ENCODE measurements at regions not wholly inside any gene's neighbourhood (a gene's known extent, or its start where the extent isn't known, plus 50 kb on each side); places are given as distances from the start of the nearest gene placed in this dataset.
"Not testable (repeated sequence)": the region's sequence is repeated elsewhere in the genome, so short reads cannot be mapped to it uniquely, and the experiment has no call there.

DNA sequence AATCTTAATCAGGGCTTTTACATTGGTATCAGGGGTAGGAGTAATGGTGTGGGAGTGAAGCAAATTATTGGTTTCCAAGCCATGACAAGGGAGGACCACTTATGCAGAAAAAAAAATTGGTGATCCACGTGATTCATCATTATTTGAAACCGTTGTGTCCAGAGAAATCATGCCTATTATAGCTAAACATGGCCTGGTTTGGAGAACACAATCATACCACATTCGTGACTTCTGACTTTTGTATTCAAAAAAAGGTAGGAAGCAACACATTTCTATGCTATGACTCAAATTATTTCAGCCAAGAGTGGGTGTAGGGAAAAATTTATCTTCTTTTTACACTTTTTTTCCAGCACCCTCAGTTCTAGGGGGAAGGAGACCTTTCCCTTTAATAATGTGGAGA is 924.3 kb upstream of the GBE1 start:
- H3K4me3 Mint-ChIP-seq = no peak overlapping the region
- no peaks in the 10 kb centered on the region for H3K27me3 Mint-ChIP-seq
- peaks cover 17% of the 10 kb centered on the region for H3K9me3 Mint-ChIP-seq
- no peak overlapping the region for H3K27ac Mint-ChIP-seq
- ATAC-seq (no peak), DNase-seq (no peak)
- H3K36me3 Mint-ChIP-seq (ENCODE audit: low read depth) = no peaks in the 10 kb centered on the region
- no peaks in the 10 kb centered on the region for H3K4me1 Mint-ChIP-seq

DNA sequence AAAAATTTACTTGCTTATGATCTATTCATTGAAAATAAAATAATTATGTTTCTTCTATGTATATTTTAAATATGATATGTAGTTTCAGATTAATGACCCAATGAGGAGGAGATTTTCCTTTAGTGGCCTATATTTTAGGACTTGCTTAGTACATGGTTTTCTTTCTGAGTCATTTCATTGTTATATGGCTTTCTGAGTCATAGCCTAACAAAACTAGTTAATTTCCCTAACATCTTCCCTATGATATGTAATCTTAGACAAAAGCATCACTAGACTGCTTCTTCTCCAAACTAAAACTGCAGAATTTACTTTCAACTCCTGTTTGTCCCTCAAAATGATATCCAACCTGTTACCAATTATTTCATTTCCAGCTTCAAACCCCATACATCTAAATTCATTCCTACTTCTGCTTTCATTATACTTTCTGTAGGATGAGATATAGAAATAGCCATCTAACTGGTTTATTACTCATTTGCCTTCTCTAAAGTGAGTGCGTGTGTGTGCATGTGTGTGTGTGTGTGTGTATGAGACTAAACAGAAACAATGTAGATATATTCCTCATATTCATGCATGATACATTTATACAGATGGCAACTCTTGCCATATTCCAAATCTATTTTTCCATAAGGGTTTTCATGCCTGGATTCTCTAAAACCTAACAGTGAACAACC is 915.0 kb upstream of the GBE1 start:
- ATAC-seq (no peak), DNase-seq (no peak)
- Mint-ChIP-seq H3K4me1 (no peaks in the 10 kb centered on the region), H3K36me3 (ENCODE audit: low read depth) (no peaks in the 10 kb centered on the region), H3K27me3 (no peaks in the 10 kb centered on the region), H3K9me3 (peaks cover 17% of the 10 kb centered on the region), H3K4me3 (no peak overlapping the region), H3K27ac (no peak overlapping the region)

DNA sequence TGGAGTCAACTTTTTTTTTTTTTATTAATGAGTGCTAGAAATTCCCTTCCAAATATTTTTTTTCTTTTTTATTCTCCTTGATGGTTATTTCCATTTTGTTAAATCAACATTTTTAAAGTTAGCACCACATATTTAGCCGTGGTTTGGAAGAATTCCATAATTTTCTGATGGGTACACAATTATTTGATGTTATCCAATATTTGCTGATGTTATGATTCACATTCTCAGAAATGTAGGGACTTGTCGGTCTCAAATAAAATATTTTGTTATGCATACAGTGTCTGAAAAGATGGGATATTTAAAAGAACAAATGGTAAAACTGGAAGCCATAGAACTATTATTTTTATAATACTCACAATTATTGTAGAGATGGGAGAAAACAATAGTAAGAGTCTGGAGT is 911.5 kb upstream of the GBE1 start:
- H3K4me1 Mint-ChIP-seq = no peaks in the 10 kb centered on the region
- ATAC-seq (no peak), DNase-seq (no peak)

DNA sequence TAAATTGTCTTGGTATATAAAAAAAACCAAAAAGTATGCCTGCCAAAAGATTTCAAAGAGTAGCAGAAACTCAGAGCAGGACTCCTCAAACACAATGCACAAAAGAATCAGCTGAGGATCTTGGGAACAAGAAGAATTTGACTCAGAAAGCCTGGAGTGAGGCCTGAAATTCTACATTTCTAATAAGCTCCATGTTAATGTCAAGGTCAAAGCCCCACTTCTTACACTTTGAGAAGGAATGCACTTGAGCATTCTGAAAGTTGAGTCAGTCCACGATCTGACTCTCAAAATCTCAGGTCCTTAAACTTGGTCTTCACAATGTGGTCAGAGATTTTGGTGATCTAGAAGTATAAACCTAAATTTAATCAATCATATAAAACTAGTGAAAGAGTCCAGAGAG is 910.0 kb upstream of the GBE1 start:
- H3K36me3 Mint-ChIP-seq (ENCODE audit: low read depth) = no peaks in the 10 kb centered on the region
- ATAC-seq (no peak), DNase-seq (no peak)
- peaks cover 24% of the 10 kb centered on the region for H3K9me3 Mint-ChIP-seq
- no peak overlapping the region for H3K4me3 Mint-ChIP-seq
- H3K4me1 Mint-ChIP-seq = no peaks in the 10 kb centered on the region
- no peak overlapping the region for H3K27ac Mint-ChIP-seq
- no peaks in the 10 kb centered on the region for H3K27me3 Mint-ChIP-seq

More for the DNA sequence above, 911.5 kb upstream of the GBE1 start:
- Mint-ChIP-seq H3K36me3 (ENCODE audit: low read depth) (no peaks in the 10 kb centered on the region), H3K27me3 (no peaks in the 10 kb centered on the region), H3K9me3 (peaks cover 21% of the 10 kb centered on the region), H3K4me3 (no peak overlapping the region), H3K27ac (no peak overlapping the region)

DNA sequence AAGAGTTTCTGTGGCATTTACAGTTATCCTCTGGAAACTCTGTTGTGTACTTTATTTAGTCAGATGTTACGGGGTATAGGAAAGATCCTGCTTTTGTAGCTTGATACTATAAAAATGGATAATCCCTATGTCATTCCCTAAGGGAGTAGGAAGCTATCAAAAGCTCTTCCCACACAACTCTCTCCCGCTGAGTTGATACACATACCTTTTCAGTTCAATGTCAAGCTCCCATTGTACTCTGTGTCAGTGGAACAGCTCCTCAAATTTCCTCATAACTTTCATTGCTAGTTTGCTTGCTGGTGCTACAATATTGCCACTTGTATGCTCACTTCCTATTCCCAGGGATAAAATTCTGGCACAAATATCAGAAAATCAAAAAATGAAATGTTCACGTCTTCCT is 893.3 kb upstream of the GBE1 start:
- H3K4me1 Mint-ChIP-seq = no peaks in the 10 kb centered on the region

GRCh38 chr3:82643948-82644347 is 882.5 kb upstream of the GBE1 start:
- Mint-ChIP-seq H3K36me3 (ENCODE audit: low read depth) (no peaks in the 10 kb centered on the region), H3K9me3 (no peaks in the 10 kb centered on the region), H3K27ac (no peak overlapping the region), H3K4me3 (no peak overlapping the region), H3K4me1 (no peaks in the 10 kb centered on the region), H3K27me3 (no peaks in the 10 kb centered on the region)
- ATAC-seq (no peak), DNase-seq (no peak)

More for the DNA sequence above, 893.3 kb upstream of the GBE1 start:
- Mint-ChIP-seq H3K36me3 (ENCODE audit: low read depth) (peaks cover 1% of the 10 kb centered on the region), H3K4me3 (no peak overlapping the region), H3K9me3 (peaks cover 4% of the 10 kb centered on the region), H3K27me3 (no peaks in the 10 kb centered on the region), H3K27ac (no peak overlapping the region)
- ATAC-seq (no peak), DNase-seq (no peak)

DNA sequence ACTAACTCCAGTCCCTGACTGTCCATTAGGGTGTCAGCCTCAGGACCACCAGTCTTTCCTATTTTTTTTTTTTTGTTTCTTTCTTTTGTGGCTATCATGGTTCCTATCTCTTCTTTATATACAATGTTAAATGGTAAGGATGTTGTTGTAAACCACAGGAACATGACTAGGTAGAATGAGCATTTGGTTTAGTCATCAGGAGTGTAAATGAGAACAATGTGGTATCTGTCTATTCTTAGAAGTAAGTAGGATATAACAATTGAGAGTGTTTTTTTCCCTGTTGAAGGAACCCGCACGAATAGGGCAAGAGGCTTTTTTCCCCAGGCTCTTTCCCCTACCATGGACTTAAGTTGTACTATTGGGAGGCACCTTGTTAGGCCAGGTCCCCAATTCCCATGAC is 880.3 kb upstream of the GBE1 start:
- DNase-seq (no peak), ATAC-seq (no peak)
- Mint-ChIP-seq H3K36me3 (ENCODE audit: low read depth) (no peaks in the 10 kb centered on the region), H3K27ac (no peak overlapping the region), H3K4me3 (no peak overlapping the region), H3K9me3 (no peaks in the 10 kb centered on the region), H3K27me3 (no peaks in the 10 kb centered on the region), H3K4me1 (no peaks in the 10 kb centered on the region)

DNA sequence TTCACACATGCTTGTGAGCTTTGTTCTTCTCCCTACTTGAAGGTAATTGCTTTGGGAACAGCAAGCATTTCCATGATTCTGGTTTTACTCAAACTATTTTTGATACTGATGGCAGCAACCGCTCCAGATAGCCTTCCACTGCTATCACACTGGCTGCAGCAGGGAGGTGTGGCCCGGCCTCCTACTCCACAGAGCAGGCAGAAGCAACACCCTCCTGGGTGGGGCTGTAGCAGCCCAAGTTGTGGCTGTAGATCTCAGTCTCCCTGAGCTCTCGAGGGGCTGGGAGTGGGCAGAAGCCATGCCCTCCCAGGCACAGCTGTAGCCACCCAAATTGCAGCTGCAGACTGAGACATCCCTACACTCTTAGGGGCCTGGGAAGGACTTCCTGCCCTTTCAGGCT is 878.8 kb upstream of the GBE1 start:
- Mint-ChIP-seq H3K27me3 (no peaks in the 10 kb centered on the region), H3K27ac (no peak overlapping the region), H3K9me3 (no peaks in the 10 kb centered on the region), H3K4me3 (no peak overlapping the region), H3K36me3 (ENCODE audit: low read depth) (no peaks in the 10 kb centered on the region), H3K4me1 (no peaks in the 10 kb centered on the region)
- DNase-seq (no peak), ATAC-seq (no peak)

- Mint-ChIP-seq H3K9me3 (no peaks in the 10 kb centered on the region), H3K27me3 (no peaks in the 10 kb centered on the region), H3K27ac (no peak overlapping the region), H3K4me3 (no peak overlapping the region), H3K36me3 (ENCODE audit: low read depth) (no peaks in the 10 kb centered on the region), H3K4me1 (no peaks in the 10 kb centered on the region)
- DNase-seq = no peak
- ATAC-seq = no peak
Observed at GRCh38 chr3:82637574-82637973, 876.1 kb upstream of the GBE1 start.

- no peaks in the 10 kb centered on the region for H3K27me3 Mint-ChIP-seq
- no peaks in the 10 kb centered on the region for H3K36me3 Mint-ChIP-seq (ENCODE audit: low read depth)
- ATAC-seq = no peak
- DNase-seq = no peak
- no peak overlapping the region for H3K27ac Mint-ChIP-seq
- H3K9me3 Mint-ChIP-seq = no peaks in the 10 kb centered on the region
- no peak overlapping the region for H3K4me3 Mint-ChIP-seq
- no peaks in the 10 kb centered on the region for H3K4me1 Mint-ChIP-seq
Observed at GRCh38 chr3:82636177-82636576, 874.7 kb upstream of the GBE1 start.

- no peaks in the 10 kb centered on the region for H3K27me3 Mint-ChIP-seq
- no peaks in the 10 kb centered on the region for H3K36me3 Mint-ChIP-seq (ENCODE audit: low read depth)
- ATAC-seq = no peak
Observed at GRCh38 chr3:82633319-82633718, 871.9 kb upstream of the GBE1 start.

GRCh38 chr3:82629937-82630336 is 868.5 kb upstream of the GBE1 start:
- ATAC-seq = no peak
- no peaks in the 10 kb centered on the region for H3K36me3 Mint-ChIP-seq (ENCODE audit: low read depth)
- no peak overlapping the region for H3K27ac Mint-ChIP-seq
- DNase-seq = no peak
- H3K4me1 Mint-ChIP-seq = no peaks in the 10 kb centered on the region
- H3K9me3 Mint-ChIP-seq = peaks cover 13% of the 10 kb centered on the region
- H3K4me3 Mint-ChIP-seq = no peak overlapping the region
- H3K27me3 Mint-ChIP-seq = no peaks in the 10 kb centered on the region

More at GRCh38 chr3:82633319-82633718, 871.9 kb upstream of the GBE1 start:
- no peak overlapping the region for H3K27ac Mint-ChIP-seq
- H3K9me3 Mint-ChIP-seq = peaks cover 3% of the 10 kb centered on the region
- no peak for DNase-seq
- no peaks in the 10 kb centered on the region for H3K4me1 Mint-ChIP-seq
- H3K4me3 Mint-ChIP-seq = no peak overlapping the region

GRCh38 chr3:82628385-82629014 is 867.1 kb upstream of the GBE1 start:
- Mint-ChIP-seq H3K27me3 (no peaks in the 10 kb centered on the region), H3K4me3 (no peak overlapping the region), H3K36me3 (ENCODE audit: low read depth) (no peaks in the 10 kb centered on the region), H3K9me3 (peaks cover 16% of the 10 kb centered on the region), H3K27ac (no peak overlapping the region), H3K4me1 (no peaks in the 10 kb centered on the region)
- ATAC-seq = no peak
- DNase-seq = no peak

DNA sequence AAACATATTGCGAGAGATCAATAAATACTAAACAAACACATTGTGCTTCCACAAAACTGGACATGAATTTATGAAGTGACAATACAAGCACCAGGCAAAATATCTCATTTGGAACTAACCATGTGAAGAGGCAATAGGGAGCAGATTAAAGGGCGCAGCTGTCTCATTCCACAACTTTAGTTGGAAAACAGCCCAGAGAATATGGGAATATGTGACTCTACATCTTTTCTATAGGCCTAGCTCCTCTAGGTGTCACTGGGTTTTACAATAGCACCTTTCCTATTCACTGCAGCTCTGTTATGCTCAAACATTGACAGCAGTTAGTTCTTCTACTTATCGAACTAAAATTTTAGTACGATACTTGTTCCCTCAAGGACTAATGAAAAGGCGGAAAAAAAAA is 866.3 kb upstream of the GBE1 start:
- Mint-ChIP-seq H3K27me3 (no peaks in the 10 kb centered on the region), H3K36me3 (ENCODE audit: low read depth) (no peaks in the 10 kb centered on the region), H3K4me3 (no peak overlapping the region), H3K9me3 (peaks cover 19% of the 10 kb centered on the region), H3K27ac (no peak overlapping the region), H3K4me1 (no peaks in the 10 kb centered on the region)
- ATAC-seq = no peak
- DNase-seq = no peak

- not testable (repeated sequence) for ATAC-seq; H3K36me3 Mint-ChIP-seq (ENCODE audit: low read depth); H3K4me1 Mint-ChIP-seq; H3K27me3 Mint-ChIP-seq; DNase-seq; H3K4me3 Mint-ChIP-seq; H3K27ac Mint-ChIP-seq
- H3K9me3 Mint-ChIP-seq = peaks cover 22% of the 10 kb centered on the region
Observed at GRCh38 chr3:82620744-82621143, 859.3 kb upstream of the GBE1 start.

DNA sequence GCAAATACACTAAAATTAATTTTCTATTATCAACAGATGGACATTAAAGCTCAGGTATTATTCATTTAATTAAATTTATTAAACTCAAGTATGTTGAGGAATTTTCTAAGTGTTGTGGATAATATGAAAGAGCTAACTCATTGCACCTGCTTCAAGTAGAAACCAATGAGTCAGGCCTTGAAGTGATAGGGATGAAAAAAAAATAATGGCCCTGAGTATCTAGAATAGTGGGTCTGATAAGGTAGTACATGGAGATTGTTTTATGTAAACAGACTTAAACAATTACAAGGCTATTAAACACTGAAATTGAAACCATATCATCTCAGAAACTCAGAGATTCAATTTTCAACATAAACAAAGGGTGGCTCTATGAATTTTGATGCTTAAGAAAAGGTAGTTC is 857.1 kb upstream of the GBE1 start:
- ATAC-seq (no peak), DNase-seq (no peak)
- Mint-ChIP-seq H3K27ac (no peak overlapping the region), H3K36me3 (ENCODE audit: low read depth) (no peaks in the 10 kb centered on the region), H3K27me3 (peaks cover 2% of the 10 kb centered on the region), H3K9me3 (peaks cover 31% of the 10 kb centered on the region), H3K4me1 (no peaks in the 10 kb centered on the region), H3K4me3 (no peak overlapping the region)
